Immature natural killer cell (primary cell): ENCODE measurements at regions not wholly inside any gene's neighbourhood (a gene's known extent, or its start where the extent isn't known, plus 50 kb on each side); places are given as distances from the start of the nearest gene placed in this dataset.
A peak's percentile ranks its signal among the peaks of the same experiment; 100 is the strongest.

Source experiments
- DNase-seq, 3 donors: peaks; one replicate each; pipeline ENCODE4 v3.0.0; 2022; ENCODE audit warnings: mixed read lengths in 1 of 3
- H3K27ac Mint-ChIP-seq, 6 donors: one replicate each; pipeline ENCODE4 v1.8.0; 2020; ENCODE audit warnings: mixed read lengths in 6 of 6, mild to moderate bottlenecking in 5 of 6, inconsistent platforms in 4 of 6, moderate library complexity in 3 of 6
- H3K27me3 Mint-ChIP-seq, 3 donors: one replicate each; pipeline ENCODE4 v1.8.0; 2020 to 2021; ENCODE audit warnings: low read depth in 3 of 3, mild to moderate bottlenecking in 3 of 3, mixed read lengths in 3 of 3, moderate library complexity in 3 of 3, inconsistent platforms in 1 of 3
- H3K36me3 Mint-ChIP-seq, 3 donors: one replicate each; pipeline ENCODE4 v1.8.0; 2020; ENCODE audit warnings: mixed read lengths in 3 of 3, inconsistent platforms in 2 of 3, mild to moderate bottlenecking in 2 of 3
- H3K4me1 Mint-ChIP-seq, 2 donors: one replicate each; pipeline ENCODE4 v1.8.0; 2020; ENCODE audit warnings: inconsistent platforms in 2 of 2, mild to moderate bottlenecking in 2 of 2, mixed read lengths in 2 of 2, moderate library complexity in 1 of 2
- H3K4me3 Mint-ChIP-seq, 5 donors: one replicate each; pipeline ENCODE4 v1.8.0; 2020; ENCODE audit warnings: mild to moderate bottlenecking in 5 of 5, mixed read lengths in 5 of 5, inconsistent platforms in 3 of 5, moderate library complexity in 3 of 5
- H3K9me3 Mint-ChIP-seq, 6 donors: one replicate each; pipeline ENCODE4 v1.8.0; 2020; ENCODE audit warnings: mild to moderate bottlenecking in 6 of 6, mixed read lengths in 6 of 6, inconsistent platforms in 4 of 6, moderate library complexity in 3 of 6

DNA sequence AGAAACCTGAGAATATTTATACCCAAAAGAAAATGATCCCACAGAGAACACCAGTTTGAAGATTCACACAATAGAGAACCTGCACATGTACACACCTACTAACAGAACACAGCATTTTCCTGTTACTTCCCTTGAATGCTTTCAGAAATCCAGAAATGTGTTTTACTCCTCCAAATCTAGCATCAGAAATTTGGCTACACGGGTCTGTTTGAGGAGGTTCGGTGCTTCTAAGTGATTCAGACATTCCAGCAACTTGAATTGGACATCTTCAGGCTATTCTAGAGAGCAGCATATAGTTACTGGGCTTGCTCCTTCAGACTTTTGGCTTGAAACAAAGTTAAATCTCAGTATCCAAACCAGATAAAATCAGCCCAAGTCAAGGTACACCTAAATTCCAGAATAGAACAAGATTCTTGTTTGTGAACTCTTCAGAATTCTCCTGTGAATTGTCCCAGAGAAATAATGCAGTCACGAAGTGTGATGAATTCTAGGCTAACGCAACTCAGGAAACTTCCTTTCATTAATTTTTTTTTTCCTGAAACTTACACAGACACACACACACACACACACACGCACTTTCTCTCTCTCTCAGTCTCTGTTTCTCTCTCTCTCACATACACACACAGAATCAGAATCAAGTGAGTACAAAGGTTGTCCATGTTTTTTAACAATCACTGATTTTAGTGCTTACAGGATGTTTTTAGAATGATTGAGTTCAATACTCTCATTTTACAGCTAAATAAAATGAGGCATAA, 278.4 kb upstream of the SNX7 start:
- Mint-ChIP-seq H3K36me3 (no peaks in the 10 kb centered on the region), H3K9me3 (no peaks in the 10 kb centered on the region), H3K4me3 (no peak overlapping the region), H3K27me3 (peaks cover 1 to 7% (median 2%) of the 10 kb centered on the region in 3 donors), H3K4me1 (peaks cover 17 to 35% of the 10 kb centered on the region in 2 donors), H3K27ac (no peak overlapping the region)
- DNase-seq: no peak

- Mint-ChIP-seq H3K27me3 (peaks cover 1 to 7% (median 3%) of the 10 kb centered on the region in 3 donors), H3K36me3 (no peaks in the 10 kb centered on the region), H3K4me3 (no peak overlapping the region), H3K4me1 (peaks cover 11 to 29% of the 10 kb centered on the region in 2 donors), H3K27ac (no peak overlapping the region), H3K9me3 (no peaks in the 10 kb centered on the region)
- DNase-seq: no peak
These were observed 278.9 kb upstream of the SNX7 start for GRCh38 chr1:98382586-98382985.

GRCh38 chr1:98374098-98374497, 287.4 kb upstream of the SNX7 start:
- Mint-ChIP-seq H3K36me3 (no peaks in the 10 kb centered on the region), H3K27me3 (peaks cover 0 to 4% (median 4%) of the 10 kb centered on the region in 3 donors), H3K4me3 (no peak overlapping the region), H3K27ac (no peak overlapping the region), H3K9me3 (no peaks in the 10 kb centered on the region), H3K4me1 (peaks cover 5 to 9% of the 10 kb centered on the region in 2 donors)
- no peak for DNase-seq

GRCh38 chr1:98373056-98373455, 288.5 kb upstream of the SNX7 start:
- no peaks in the 10 kb centered on the region for H3K9me3 Mint-ChIP-seq
- H3K36me3 Mint-ChIP-seq: no peaks in the 10 kb centered on the region
- peaks cover 9 to 16% of the 10 kb centered on the region in 2 donors for H3K4me1 Mint-ChIP-seq
- no peak overlapping the region for H3K27ac Mint-ChIP-seq
- DNase-seq: no peak
- H3K4me3 Mint-ChIP-seq: no peak overlapping the region
- H3K27me3 Mint-ChIP-seq: peaks cover 0 to 4% (median 4%) of the 10 kb centered on the region in 3 donors

DNA sequence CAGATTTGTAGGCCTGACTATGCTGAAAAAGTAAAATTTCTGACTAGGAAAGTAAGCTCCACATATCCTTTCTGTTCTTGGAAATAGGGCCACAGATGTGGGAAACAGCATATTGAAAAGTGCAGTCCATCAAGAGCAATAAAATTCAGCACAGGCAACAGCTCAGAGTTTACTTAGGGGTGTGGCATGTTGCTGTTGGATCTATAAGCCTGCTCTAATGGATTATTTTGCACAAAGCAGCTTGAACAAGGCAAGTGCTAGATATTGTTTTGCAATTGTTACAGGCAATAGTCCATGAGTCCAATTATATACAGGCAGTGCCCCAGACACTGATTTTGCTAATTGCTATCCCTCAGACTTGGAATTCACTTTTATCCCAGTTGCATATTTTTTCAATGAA, 289.8 kb upstream of the SNX7 start:
- Mint-ChIP-seq H3K36me3 (no peaks in the 10 kb centered on the region), H3K9me3 (no peaks in the 10 kb centered on the region), H3K4me3 (no peak overlapping the region), H3K27me3 (peaks cover 0 to 4% (median 2%) of the 10 kb centered on the region in 3 donors), H3K4me1 (peaks cover 9 to 16% of the 10 kb centered on the region in 2 donors), H3K27ac (no peak overlapping the region)
- no peak for DNase-seq

DNA sequence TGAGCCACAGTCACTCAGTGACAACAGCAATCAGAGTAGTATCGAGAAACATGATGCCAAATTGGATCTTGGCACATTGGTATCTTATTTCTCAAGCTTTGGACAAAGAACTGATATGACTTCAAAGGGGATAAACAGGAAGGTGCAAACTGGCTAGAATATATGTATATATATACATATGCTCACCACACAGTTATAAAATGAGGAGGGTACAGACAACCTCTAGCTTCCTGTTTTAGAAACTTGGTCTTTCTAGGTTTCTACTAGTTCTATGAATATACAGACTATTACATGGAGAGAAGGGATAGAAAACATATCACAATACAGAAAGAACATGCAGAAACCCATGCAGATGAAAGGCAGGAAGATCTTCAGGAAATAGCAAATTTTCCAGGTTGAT, 292.1 kb upstream of the SNX7 start:
- Mint-ChIP-seq H3K4me3 (no peak overlapping the region), H3K27ac (peak overlapping the region in 1 of 6 donors; percentile 0), H3K27me3 (peaks cover 0 to 2% (median 0%) of the 10 kb centered on the region in 3 donors), H3K9me3 (no peaks in the 10 kb centered on the region), H3K4me1 (peaks cover 9 to 16% of the 10 kb centered on the region in 2 donors), H3K36me3 (peaks cover 0 to 2% (median 0%) of the 10 kb centered on the region in 3 donors)
- DNase-seq: no peak

- peaks cover 0 to 4% (median 0%) of the 10 kb centered on the region in 3 donors for H3K36me3 Mint-ChIP-seq
- peak overlapping the region in 1 of 6 donors; percentile 28 for H3K27ac Mint-ChIP-seq
- no peak for DNase-seq
- H3K4me1 Mint-ChIP-seq: peaks cover 9 to 16% of the 10 kb centered on the region in 2 donors
- H3K4me3 Mint-ChIP-seq: no peak overlapping the region
- no peaks in the 10 kb centered on the region for H3K9me3 Mint-ChIP-seq
- peaks cover 0 to 2% (median 0%) of the 10 kb centered on the region in 3 donors for H3K27me3 Mint-ChIP-seq
These were observed 292.5 kb upstream of the SNX7 start for GRCh38 chr1:98368995-98369394.

- peaks cover 9 to 16% of the 10 kb centered on the region in 2 donors for H3K4me1 Mint-ChIP-seq
- no peak for DNase-seq
- H3K4me3 Mint-ChIP-seq: no peak overlapping the region
- peaks cover 0 to 4% (median 0%) of the 10 kb centered on the region in 3 donors for H3K36me3 Mint-ChIP-seq
- no peak overlapping the region for H3K27ac Mint-ChIP-seq
- peaks cover 0 to 2% (median 0%) of the 10 kb centered on the region in 3 donors for H3K27me3 Mint-ChIP-seq
- no peaks in the 10 kb centered on the region for H3K9me3 Mint-ChIP-seq
These were observed 294.1 kb upstream of the SNX7 start for GRCh38 chr1:98367426-98367825.

GRCh38 chr1:98366343-98366742, 295.2 kb upstream of the SNX7 start:
- Mint-ChIP-seq H3K4me1 (peaks cover 9 to 16% of the 10 kb centered on the region in 2 donors), H3K27me3 (peaks cover 0 to 2% (median 0%) of the 10 kb centered on the region in 3 donors), H3K27ac (no peak overlapping the region), H3K36me3 (peaks cover 0 to 4% (median 0%) of the 10 kb centered on the region in 3 donors), H3K4me3 (no peak overlapping the region), H3K9me3 (no peaks in the 10 kb centered on the region)
- DNase-seq: no peak

- peaks cover 0 to 5% (median 4%) of the 10 kb centered on the region in 3 donors for H3K36me3 Mint-ChIP-seq
- H3K4me1 Mint-ChIP-seq: peaks cover 7 to 11% of the 10 kb centered on the region in 2 donors
- no peak for DNase-seq
- H3K4me3 Mint-ChIP-seq: no peak overlapping the region
- H3K27me3 Mint-ChIP-seq: no peaks in the 10 kb centered on the region
- no peak overlapping the region for H3K27ac Mint-ChIP-seq
- H3K9me3 Mint-ChIP-seq: peaks cover 0 to 2% (median 0%) of the 10 kb centered on the region in 6 donors
These were observed 297.0 kb upstream of the SNX7 start for GRCh38 chr1:98364544-98364943.

DNA sequence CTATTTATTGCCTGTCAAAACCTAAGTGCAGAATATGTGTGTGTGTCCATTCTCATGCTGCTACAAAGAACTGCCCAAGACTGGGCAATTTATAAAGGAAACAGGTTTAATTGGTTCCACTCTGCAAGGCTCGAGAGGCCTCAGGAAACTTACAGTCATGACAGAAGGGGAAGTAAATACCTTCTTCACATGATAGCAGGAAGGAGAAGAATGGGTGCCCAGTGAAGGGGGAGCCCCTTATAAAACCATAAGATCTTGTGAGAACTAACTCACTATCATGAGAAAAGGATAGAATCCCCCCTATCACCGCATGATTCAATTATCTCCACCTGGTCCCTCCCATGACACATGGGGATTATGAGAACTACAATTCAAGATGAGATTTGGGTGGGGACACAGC, 300.7 kb upstream of the SNX7 start:
- no peaks in the 10 kb centered on the region for H3K4me1 Mint-ChIP-seq
- H3K27ac Mint-ChIP-seq: no peak overlapping the region
- no peak overlapping the region for H3K4me3 Mint-ChIP-seq
- DNase-seq: no peak
- peaks cover 0 to 10% (median 4%) of the 10 kb centered on the region in 3 donors for H3K36me3 Mint-ChIP-seq
- peaks cover 0 to 2% (median 0%) of the 10 kb centered on the region in 6 donors for H3K9me3 Mint-ChIP-seq
- peaks cover 0 to 3% (median 2%) of the 10 kb centered on the region in 3 donors for H3K27me3 Mint-ChIP-seq

DNA sequence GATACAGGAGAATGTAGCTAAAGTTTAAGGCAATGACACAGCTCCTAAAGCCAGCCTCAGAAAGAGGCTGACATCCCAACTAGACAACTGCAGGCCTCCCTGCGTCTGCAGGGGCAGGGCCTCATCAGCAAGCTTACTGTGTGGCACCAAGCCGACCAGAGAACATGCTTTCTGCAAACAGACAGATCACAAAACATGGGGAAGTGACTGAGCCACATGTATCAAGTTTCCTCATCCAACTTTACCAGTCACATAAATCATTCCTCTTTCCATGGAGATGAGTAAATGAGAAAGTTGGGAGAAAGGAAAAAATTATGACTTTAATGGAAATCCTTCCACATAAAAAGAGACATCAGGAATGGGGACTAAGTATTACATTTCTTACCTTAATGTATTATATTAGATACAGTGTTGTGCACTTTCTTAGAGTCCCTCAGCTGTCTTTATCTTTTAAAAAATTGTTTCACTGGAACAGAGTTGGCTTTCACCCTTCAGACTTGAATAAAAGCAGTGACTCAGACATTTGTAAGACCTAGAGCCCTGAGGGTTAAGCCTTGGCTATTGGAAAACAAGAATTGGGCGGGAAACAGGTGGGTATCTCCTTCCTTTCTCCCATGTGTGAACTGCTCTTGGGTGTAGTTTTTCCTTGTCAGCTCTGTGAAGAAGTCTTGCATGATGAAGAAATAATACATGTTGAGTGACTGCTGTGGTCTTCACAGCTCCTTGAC, 305.7 kb upstream of the SNX7 start:
- DNase-seq: no peak
- H3K36me3 Mint-ChIP-seq: peaks cover 0 to 16% (median 4%) of the 10 kb centered on the region in 3 donors
- peaks cover 9 to 17% of the 10 kb centered on the region in 2 donors for H3K4me1 Mint-ChIP-seq
- peaks cover 0 to 4% (median 2%) of the 10 kb centered on the region in 3 donors for H3K27me3 Mint-ChIP-seq
- no peak overlapping the region for H3K4me3 Mint-ChIP-seq
- peaks cover 0 to 2% (median 0%) of the 10 kb centered on the region in 6 donors for H3K9me3 Mint-ChIP-seq
- H3K27ac Mint-ChIP-seq: no peak overlapping the region

GRCh38 chr1:98352378-98352777, 309.1 kb upstream of the SNX7 start:
- Mint-ChIP-seq H3K36me3 (peaks cover 3 to 11% (median 4%) of the 10 kb centered on the region in 3 donors), H3K27ac (no peak overlapping the region), H3K9me3 (no peaks in the 10 kb centered on the region), H3K27me3 (peaks cover 1 to 2% (median 2%) of the 10 kb centered on the region in 3 donors), H3K4me1 (peaks cover 9 to 17% of the 10 kb centered on the region in 2 donors), H3K4me3 (no peak overlapping the region)
- no peak for DNase-seq

GRCh38 chr1:98351561-98351960, 310.0 kb upstream of the SNX7 start:
- no peak for DNase-seq
- peaks cover 9 to 17% of the 10 kb centered on the region in 2 donors for H3K4me1 Mint-ChIP-seq
- H3K4me3 Mint-ChIP-seq: no peak overlapping the region
- H3K36me3 Mint-ChIP-seq: peaks cover 3 to 6% (median 4%) of the 10 kb centered on the region in 3 donors
- H3K27me3 Mint-ChIP-seq: peaks cover 1 to 2% (median 2%) of the 10 kb centered on the region in 3 donors
- H3K9me3 Mint-ChIP-seq: no peaks in the 10 kb centered on the region
- H3K27ac Mint-ChIP-seq: no peak overlapping the region
